IMR-90 (cell line): ENCODE measurements at regions not wholly inside any gene's neighbourhood (a gene's known extent, or its start where the extent isn't known, plus 50 kb on each side); places are given as distances from the start of the nearest gene placed in this dataset.

ENCODE experiments used
- ATAC-seq: fragments of 200-7000 bp; cut with Tn5 transposase; 2 replicates; pipeline ENCODE4 v1.9.1; 2020; ENCODE audit warnings: low read depth, mild to moderate bottlenecking, moderate library complexity
- BruUV-seq: library from RNA; stranded (reverse); fragments of 400-500 nt; replicated peaks from 2 replicates; lab custom pipeline; 2021; lab: Mats Ljungman, UMichigan
- CTCF ChIA-PET: fragments of 300-600 bp; formaldehyde crosslinking; extraction: SDS; loops from one replicate; lab custom pipeline; 2021; ENCODE audit warnings: antibody characterized with exemption; lab: Yijun Ruan, JAX
- POLR2A ChIA-PET: fragments of 300-600 bp; sonication (Branson Sonifier 250); formaldehyde crosslinking; loops from one replicate; lab custom pipeline; 2022; ENCODE audit warnings: antibody characterized with exemption; ENCODE audit not compliant: unreplicated experiment; lab: Charles Lee
- DNase-seq: peaks from one replicate; pipeline ENCODE4 v3.0.0; 2013
- H2AFZ ChIP-seq: replicated peaks from 2 replicates; pipeline ENCODE3; 2013; ENCODE audit warnings: low read length, mild to moderate bottlenecking; ENCODE audit not compliant: poor library complexity
- H2AK5ac ChIP-seq: 2 replicates; pipeline ENCODE4 v1.6.1; 2013; ENCODE audit warnings: low read depth, low read length, inconsistent platforms
- H2AK9ac ChIP-seq: replicated peaks from 2 replicates; pipeline ENCODE3; 2013; ENCODE audit warnings: mild to moderate bottlenecking, low read depth, low read length, moderate library complexity; ENCODE audit not compliant: poor library complexity
- H2BK120ac ChIP-seq: 2 replicates; pipeline ENCODE4 v1.6.1; 2013; ENCODE audit warnings: low read depth, low read length, inconsistent platforms
- H2BK15ac ChIP-seq: 3 replicates; pipeline ENCODE4 v1.6.1; 2013; ENCODE audit warnings: low read depth, low read length, inconsistent platforms
- H2BK20ac ChIP-seq: 2 replicates; pipeline ENCODE4 v1.6.1; 2013; ENCODE audit warnings: low read depth, mild to moderate bottlenecking, inconsistent platforms, low read length, moderate library complexity
- H2BK5ac ChIP-seq: 2 replicates; pipeline ENCODE4 v1.6.1; 2013; ENCODE audit warnings: mild to moderate bottlenecking, low read depth, low read length, inconsistent platforms; ENCODE audit not compliant: poor library complexity, severe bottlenecking
- H3K14ac ChIP-seq: replicated peaks from 2 replicates; pipeline ENCODE4 v1.6.1; 2013; ENCODE audit warnings: low read depth, low read length, inconsistent platforms
- H3K18ac ChIP-seq: 2 replicates; pipeline ENCODE4 v1.6.1; 2013; ENCODE audit warnings: low read depth, low read length, control low read depth
- H3K23ac ChIP-seq: 2 replicates; pipeline ENCODE4 v1.6.1; 2013; ENCODE audit warnings: low read depth, low read length, inconsistent platforms
- H3K27ac ChIP-seq: 2 replicates; pipeline ENCODE4 v1.5.1; 2013; ENCODE audit warnings: mild to moderate bottlenecking, control low read depth, low read length; ENCODE audit not compliant: insufficient read depth
- H3K27me3 ChIP-seq: 2 replicates; pipeline ENCODE4 v1.6.1; 2013; ENCODE audit warnings: low read length; ENCODE audit not compliant: control insufficient read depth, insufficient read depth
- H3K36me3 ChIP-seq: 2 replicates; pipeline ENCODE4 v1.6.1; 2013; ENCODE audit warnings: low read length, mixed read lengths; ENCODE audit not compliant: control insufficient read depth, insufficient read depth
- H3K4ac ChIP-seq: 2 replicates; pipeline ENCODE4 v1.6.1; 2013; ENCODE audit warnings: low read depth, low read length, inconsistent platforms
- H3K4me1 ChIP-seq: 2 replicates; pipeline ENCODE4 v1.6.1; 2013; ENCODE audit warnings: low read length, mixed read lengths; ENCODE audit not compliant: control insufficient read depth, insufficient read depth
- H3K4me2 ChIP-seq: 2 replicates; pipeline ENCODE4 v1.6.1; 2013; ENCODE audit warnings: low read depth, mild to moderate bottlenecking, control low read depth, low read length, moderate library complexity
- H3K4me3 ChIP-seq: 2 replicates; pipeline ENCODE4 v1.5.1; 2013; ENCODE audit warnings: low read depth, mild to moderate bottlenecking, control low read depth, low read length, moderate library complexity; ENCODE audit not compliant: insufficient read depth
- H3K56ac ChIP-seq: 2 replicates; pipeline ENCODE4 v1.6.1; 2013; ENCODE audit warnings: low read length, inconsistent platforms; ENCODE audit not compliant: insufficient read depth; ENCODE audit errors: extremely low read depth
- H3K79me1 ChIP-seq, 2 experiments: 2 replicates each; pipeline ENCODE4 v1.6.1; 2013; ENCODE audit warnings: low read length in 2 of 2, inconsistent platforms in 1 of 2, low read depth in 1 of 2
- H3K9ac ChIP-seq: 2 replicates; pipeline ENCODE4 v1.6.1; 2013; ENCODE audit warnings: low read depth, low read length, control low read depth
- H3K9me1 ChIP-seq: 2 replicates; pipeline ENCODE4 v1.6.1; 2013; ENCODE audit warnings: low read length, inconsistent platforms; ENCODE audit not compliant: insufficient read depth
- H3K9me3 ChIP-seq: 2 replicates; pipeline ENCODE4 v1.6.1; 2013; ENCODE audit warnings: low read length; ENCODE audit not compliant: control insufficient read depth, insufficient read depth
- H4K20me1 ChIP-seq: 2 replicates; pipeline ENCODE4 v1.6.1; 2013; ENCODE audit warnings: low read length, inconsistent platforms; ENCODE audit not compliant: insufficient read depth
- H4K5ac ChIP-seq: 2 replicates; pipeline ENCODE4 v1.6.1; 2013; ENCODE audit warnings: mild to moderate bottlenecking, low read depth, low read length, control low read depth
- H4K8ac ChIP-seq, 2 experiments: 2 replicates each; pipeline ENCODE4 v1.6.1; 2013; ENCODE audit warnings: low read depth in 2 of 2, low read length in 2 of 2, control low read depth in 1 of 2, inconsistent platforms in 1 of 2
- H4K91ac ChIP-seq: 2 replicates; pipeline ENCODE4 v1.6.1; 2013; ENCODE audit warnings: low read depth, low read length, inconsistent platforms; ENCODE audit not compliant: insufficient read depth
- WGBS, 2 experiments: methylation state at CpG; one replicate each; pipeline versions ENCODE4 v1.1.5 to v1.1.7; 2013; ENCODE audit warnings: missing lambda C conversion rate in 2 of 2; ENCODE audit not compliant: insufficient read length in 1 of 2; ENCODE audit errors: extremely low coverage in 2 of 2; 5-methylcytosine and 5-hydroxymethylcytosine counted together
- dilution Hi-C: fragments of 300-500 bp; cut with HindIII; formaldehyde crosslinking; loops from one replicate; pipeline ENCODE4 v1.14.3; 2018; ENCODE audit warnings: low sequenced_read_pairs; ENCODE audit not compliant: unreplicated experiment
- in situ Hi-C: fragments of 300-500 bp; cut with MboI; formaldehyde crosslinking; loops from 3 replicates; pipeline ENCODE4 v1.14.3; 2019; ENCODE audit warnings: low sequenced_read_pairs, inconsistent platforms, mixed read lengths
- intact Hi-C: fragments of 100-400 bp; cut with micrococcal nuclease; formaldehyde crosslinking; loops from 2 replicates; pipeline ENCODE4 v1.10.0; 2022
- TF ChIP-seq, protein P1 (sequence below): fragments of 150-350 bp; IDR thresholded peaks from 2 replicates; pipeline ENCODE4 v1.6.1; 2017; ENCODE audit warnings: mild to moderate bottlenecking, antibody characterized with exemption, low read length, low read depth

DNA sequence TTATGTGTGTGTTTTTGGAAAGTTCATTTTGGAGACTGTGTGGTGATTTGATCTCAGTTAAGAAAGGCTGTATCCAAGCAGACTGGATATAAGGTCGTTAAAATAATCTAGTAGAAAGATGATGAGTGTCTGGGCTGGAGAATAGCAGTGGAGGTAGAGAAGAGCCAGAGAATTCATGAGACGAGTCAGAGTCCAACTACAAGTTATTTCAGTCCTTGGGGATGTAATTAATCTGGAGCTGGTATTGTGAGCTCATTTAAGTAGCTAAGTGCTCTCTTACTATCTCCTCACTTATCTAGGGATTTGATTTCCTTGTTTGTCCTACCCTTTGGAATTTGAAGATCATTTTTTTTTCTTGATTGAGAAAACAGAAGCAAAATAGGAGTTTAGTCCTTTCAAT, 1219.0 kb upstream of the ADGRL4 start:
- no peak overlapping the region for H4K8ac ChIP-seq
- dilution Hi-C loops (no loop called here), in situ Hi-C loops (loop anchor here (25.0 kb wide), 1 partner anchor 1537 kb away; no protein-coding TSS in a partner anchor), intact Hi-C loops (no loop called here)
- H3K14ac ChIP-seq: no peak overlapping the region
- no peak overlapping the region for H3K4me2 ChIP-seq
- H3K4me3 ChIP-seq: no peak overlapping the region
- no TSS peak for BruUV-seq
- H3K4me1 ChIP-seq: no peaks in the 10 kb centered on the region
- H3K27ac ChIP-seq: no peak overlapping the region
- no peaks in the 10 kb centered on the region for H3K9me3 ChIP-seq
- H3K27me3 ChIP-seq: no peaks in the 10 kb centered on the region
- H3K4ac ChIP-seq: no peak overlapping the region
- WGBS, 2 experiments: no CpG with 5 or more reads among the region's 2 CpGs
- no peak overlapping the region for H3K18ac ChIP-seq
- DNase-seq (no peak), ATAC-seq (no peak)
- no peak overlapping the region for H4K5ac ChIP-seq
- H3K56ac ChIP-seq: no peak overlapping the region
- H3K79me1 ChIP-seq: no peaks in the 10 kb centered on the region
- CTCF ChIA-PET: no interaction called here
- no peak overlapping the region for H2BK120ac ChIP-seq
- H2AK9ac ChIP-seq: no peak overlapping the region
- H2AK5ac ChIP-seq: no peak overlapping the region
- no peaks in the 10 kb centered on the region for H3K9me1 ChIP-seq
- no peak overlapping the region for H2BK5ac ChIP-seq
- H2BK15ac ChIP-seq: no peak overlapping the region
- H3K23ac ChIP-seq: no peak overlapping the region
- no peak overlapping the region for H2AFZ ChIP-seq
- no peak overlapping the region for H2BK20ac ChIP-seq
- POLR2A ChIA-PET: no interaction called here
- H3K9ac ChIP-seq: no peak overlapping the region
- H3K36me3 ChIP-seq: no peaks in the 10 kb centered on the region
- TF ChIP-seq, protein P1, sequence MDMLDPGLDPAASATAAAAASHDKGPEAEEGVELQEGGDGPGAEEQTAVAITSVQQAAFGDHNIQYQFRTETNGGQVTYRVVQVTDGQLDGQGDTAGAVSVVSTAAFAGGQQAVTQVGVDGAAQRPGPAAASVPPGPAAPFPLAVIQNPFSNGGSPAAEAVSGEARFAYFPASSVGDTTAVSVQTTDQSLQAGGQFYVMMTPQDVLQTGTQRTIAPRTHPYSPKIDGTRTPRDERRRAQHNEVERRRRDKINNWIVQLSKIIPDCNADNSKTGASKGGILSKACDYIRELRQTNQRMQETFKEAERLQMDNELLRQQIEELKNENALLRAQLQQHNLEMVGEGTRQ: no peak
- no peaks in the 10 kb centered on the region for H4K20me1 ChIP-seq
- H4K91ac ChIP-seq: no peak overlapping the region
